LNCaP clone FGC (cell line): ENCODE measurements at regions not wholly inside any gene's neighbourhood (a gene's known extent, or its start where the extent isn't known, plus 50 kb on each side); places are given as distances from the start of the nearest gene placed in this dataset.

ENCODE experiments used
- DNase-seq: peaks from one replicate; pipeline ENCODE4 v3.0.0-alpha.2; 2011; ENCODE audit warnings: low read depth
- H3K4me3 ChIP-seq: 2 replicates; pipeline ENCODE4 v1.5.1; 2011; ENCODE audit warnings: mild to moderate bottlenecking, low read depth, low read length, control low read depth
- TF ChIP-seq, protein P1 (sequence below): IDR thresholded peaks from 2 replicates; pipeline ENCODE4 v1.5.1; 2012; ENCODE audit warnings: mild to moderate bottlenecking; ENCODE audit not compliant: control insufficient read depth, insufficient read depth; ENCODE audit errors: extremely low read depth

DNA sequence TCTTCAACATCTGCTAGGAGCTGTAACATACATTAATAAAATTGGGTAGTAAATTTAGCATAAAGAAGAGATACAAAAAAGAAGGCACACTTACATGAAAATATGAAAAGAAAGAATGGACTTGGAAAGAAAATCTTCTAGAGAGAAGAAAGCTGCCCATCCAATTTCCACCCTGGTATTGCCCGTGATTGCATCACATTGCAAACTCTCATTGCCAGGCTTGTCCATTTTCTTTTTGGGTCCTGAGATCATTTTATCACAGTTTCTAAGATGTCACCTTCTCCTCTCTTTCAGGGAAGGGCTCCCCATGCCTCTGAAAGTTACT is 321.5 kb downstream of the RND3 start:
- H3K4me3 ChIP-seq, result no peak overlapping the region
- peak; percentile 3 for DNase-seq
- TF ChIP-seq, protein P1, sequence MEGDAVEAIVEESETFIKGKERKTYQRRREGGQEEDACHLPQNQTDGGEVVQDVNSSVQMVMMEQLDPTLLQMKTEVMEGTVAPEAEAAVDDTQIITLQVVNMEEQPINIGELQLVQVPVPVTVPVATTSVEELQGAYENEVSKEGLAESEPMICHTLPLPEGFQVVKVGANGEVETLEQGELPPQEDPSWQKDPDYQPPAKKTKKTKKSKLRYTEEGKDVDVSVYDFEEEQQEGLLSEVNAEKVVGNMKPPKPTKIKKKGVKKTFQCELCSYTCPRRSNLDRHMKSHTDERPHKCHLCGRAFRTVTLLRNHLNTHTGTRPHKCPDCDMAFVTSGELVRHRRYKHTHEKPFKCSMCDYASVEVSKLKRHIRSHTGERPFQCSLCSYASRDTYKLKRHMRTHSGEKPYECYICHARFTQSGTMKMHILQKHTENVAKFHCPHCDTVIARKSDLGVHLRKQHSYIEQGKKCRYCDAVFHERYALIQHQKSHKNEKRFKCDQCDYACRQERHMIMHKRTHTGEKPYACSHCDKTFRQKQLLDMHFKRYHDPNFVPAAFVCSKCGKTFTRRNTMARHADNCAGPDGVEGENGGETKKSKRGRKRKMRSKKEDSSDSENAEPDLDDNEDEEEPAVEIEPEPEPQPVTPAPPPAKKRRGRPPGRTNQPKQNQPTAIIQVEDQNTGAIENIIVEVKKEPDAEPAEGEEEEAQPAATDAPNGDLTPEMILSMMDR, result no peak

DNA sequence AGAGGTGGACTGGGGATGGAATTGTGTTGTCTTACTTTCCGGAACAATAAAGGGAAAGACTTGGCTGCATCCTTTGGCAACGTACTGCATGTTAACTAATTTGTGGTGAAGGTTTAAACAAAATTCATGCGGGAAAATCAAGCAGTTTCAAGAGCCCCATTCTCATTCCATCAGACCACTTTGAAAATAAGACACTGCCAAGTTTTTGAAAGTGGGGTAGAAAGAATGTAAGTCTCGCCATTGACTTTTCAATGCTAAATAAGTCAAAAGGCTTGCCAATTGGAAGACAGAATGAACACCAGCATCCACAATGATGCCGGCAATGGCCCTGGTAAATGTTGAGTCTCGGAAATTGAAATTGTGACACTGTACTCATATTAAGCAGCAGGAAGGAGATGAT is 322.0 kb downstream of the RND3 start:
- H3K4me3 ChIP-seq, result no peak overlapping the region

DNA sequence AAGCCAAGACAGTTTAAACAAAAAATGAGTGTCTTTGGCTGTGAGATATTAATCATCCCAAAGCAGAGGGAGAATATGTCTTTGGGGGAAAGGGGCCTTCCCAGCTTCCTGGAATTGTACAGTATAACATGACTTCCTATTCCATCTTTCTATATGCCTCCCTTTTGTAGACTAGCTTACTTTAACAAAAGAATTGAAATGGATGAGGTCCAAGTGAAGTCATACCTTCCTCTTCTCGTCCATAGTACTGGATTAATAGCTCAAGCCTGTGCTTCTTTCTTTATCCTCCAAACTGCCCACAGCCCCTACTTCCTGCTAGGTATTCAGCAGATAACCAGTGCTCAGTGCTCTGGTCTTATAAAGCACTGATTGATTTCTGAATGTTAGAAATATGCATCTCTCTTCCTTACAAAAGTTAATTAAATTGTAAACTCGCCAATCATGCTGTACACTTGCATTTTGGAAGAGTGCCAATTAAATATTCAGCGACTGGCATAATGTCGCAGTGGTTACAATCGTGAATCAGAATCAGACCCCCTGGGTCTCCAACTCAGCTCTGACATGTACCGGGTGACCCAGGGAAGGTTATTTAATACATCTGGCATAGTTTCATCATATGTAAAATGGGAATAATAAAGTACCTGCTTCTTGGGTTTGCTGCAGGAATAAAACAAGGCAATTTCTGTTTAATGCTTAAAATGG is 325.1 kb downstream of the RND3 start:
- TF ChIP-seq, protein P1, result no peak
- DNase-seq, result no peak
- no peak overlapping the region for H3K4me3 ChIP-seq

More for the DNA sequence above, 322.0 kb downstream of the RND3 start:
- TF ChIP-seq, protein P1, result no peak
- DNase-seq, result no peak

DNA sequence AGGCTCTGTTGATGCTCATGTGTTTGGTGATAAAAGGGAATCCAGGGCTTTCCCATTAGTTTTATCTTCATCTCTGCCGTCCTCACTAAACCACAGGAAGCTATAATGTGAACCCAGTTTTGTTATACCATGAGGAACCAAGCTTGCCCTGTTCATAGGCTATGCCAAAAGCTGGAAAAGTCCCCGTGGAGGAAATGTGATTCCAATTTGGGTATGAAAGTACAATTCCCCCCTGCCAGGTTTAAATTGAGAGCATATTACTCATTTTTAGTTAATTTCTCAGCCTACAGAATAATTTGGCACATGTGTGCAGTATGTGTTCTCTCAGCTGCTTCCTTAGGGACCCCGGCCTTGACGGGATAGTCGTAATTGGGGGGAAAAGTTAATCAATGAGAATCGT is 327.4 kb downstream of the RND3 start:
- DNase-seq, result no peak
- TF ChIP-seq, protein P1, result no peak
- H3K4me3 ChIP-seq, result no peak overlapping the region

DNA sequence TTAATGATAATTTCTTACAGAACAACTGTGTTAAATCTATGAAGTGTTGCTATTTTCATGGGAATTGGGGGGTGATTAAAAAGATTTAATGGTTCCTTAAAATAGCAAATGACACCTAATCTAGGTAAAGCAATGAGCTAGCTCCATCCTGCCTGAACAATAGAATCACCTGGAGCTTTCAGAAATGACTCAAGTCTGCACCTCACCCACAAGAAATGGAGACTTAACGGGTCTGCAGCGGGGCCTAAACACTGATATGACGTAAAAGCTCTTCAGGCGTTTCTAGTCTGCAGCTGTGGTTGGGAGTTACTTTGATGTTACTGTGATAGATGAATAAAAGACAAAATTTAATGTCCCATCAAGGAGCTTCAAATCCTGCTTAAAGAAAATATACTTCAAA is 328.2 kb downstream of the RND3 start:
- TF ChIP-seq, protein P1, result no peak
- no peak for DNase-seq

DNA sequence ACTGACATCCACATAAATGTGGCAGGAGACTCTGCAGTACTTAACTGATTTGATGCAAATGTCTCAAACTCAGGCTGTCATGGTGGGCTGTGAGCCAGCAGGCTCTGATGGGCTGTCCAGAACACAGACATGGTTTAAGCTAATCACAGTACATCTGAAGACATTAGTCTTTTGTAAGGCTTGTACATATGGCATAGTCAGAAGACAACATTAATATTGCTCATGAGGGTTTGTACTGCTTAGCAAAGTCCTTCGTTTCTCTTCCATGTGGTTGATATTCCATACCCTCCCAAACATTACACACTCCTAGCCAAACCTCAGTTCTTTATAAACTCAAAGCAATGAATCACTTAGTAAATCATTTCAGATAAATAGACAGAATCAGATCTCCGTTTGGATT is 330.6 kb downstream of the RND3 start:
- TF ChIP-seq, protein P1, result no peak
- H3K4me3 ChIP-seq, result no peak overlapping the region
- DNase-seq, result no peak

More for the DNA sequence above, 328.2 kb downstream of the RND3 start:
- no peak overlapping the region for H3K4me3 ChIP-seq

DNA sequence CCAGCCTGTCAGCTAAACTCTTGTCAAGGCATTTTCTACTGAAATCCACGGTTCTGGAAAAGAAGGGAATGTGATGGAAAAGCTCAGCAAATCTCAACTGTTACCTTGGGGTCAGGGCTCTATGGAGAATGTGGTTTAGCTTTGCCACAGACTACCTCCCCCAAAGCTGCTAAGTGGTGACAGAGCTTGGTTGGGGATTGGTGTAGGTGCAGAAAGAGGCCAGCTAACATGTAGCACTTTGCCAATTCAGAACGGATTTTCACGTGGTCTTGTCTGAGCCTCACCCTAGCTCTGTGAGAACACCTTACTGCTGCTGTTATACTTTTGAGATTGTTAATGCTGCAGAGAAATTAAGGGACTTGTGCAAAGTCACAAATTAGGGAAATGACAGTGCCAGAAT is 331.1 kb downstream of the RND3 start:
- no peak overlapping the region for H3K4me3 ChIP-seq
- TF ChIP-seq, protein P1, result no peak
- no peak for DNase-seq
